ENCODE measurements at regions not wholly inside any gene's neighbourhood (a gene's known extent, or its start where the extent isn't known, plus 50 kb on each side); places are given as distances from the start of the nearest gene placed in this dataset.

GRCh38 chr14:58815794-58816193 lies 178.0 kb downstream of the DACT1 start:
- DNase-seq = peak; percentile 22

DNA sequence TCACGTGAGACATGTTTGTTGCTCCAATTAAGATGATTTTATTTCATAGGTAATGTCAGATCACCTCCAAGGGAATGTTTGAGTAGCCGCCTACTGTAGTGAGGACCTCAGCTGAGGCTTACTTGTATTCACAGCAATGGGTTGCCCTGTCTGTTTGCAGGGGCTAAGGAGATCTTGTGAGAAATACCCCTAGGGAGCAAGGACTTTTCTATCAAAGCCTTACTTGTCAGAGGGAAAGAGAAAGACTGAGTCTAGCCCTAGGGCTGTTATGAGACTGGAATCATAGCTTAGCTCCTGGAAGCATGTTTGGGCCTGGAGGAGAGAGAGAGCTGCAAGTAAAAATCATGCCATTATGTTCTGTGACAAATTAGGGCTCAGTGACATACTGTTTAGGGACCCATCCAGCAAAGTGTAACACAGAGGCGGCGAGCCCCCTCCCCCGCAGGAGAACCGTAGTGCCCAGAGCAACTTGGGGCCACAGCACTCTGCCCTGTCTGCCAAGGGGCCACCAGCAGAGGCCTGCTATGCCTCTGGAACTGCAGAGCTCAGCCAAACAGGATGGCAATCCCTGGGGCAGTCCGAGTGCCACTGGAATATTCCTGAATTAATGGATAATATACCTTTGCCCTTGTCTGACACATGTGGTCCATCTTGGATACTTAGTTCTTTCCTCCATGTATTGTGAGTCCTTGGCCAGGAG lies 178.8 kb downstream of the DACT1 start:
- DNase-seq = no peak

DNA sequence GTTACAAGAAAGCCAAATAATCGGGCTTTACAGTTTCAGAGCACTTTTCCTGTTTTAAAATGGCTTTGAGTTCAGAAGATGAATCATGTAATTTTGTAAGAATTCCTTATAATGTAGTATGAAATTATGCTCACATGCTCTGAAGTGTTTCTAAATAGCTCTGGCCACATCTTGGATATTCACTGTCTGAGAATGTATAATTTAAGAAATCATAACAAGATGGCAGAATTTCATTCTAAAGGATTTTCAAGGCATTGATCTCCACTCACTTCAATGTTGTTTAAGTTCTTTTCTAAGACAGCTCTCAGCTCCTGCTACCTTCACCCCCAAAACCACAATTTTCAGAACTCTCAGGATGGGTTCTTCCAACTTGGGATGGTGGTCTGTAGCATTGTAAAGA lies 180.1 kb downstream of the DACT1 start:
- peak; percentile 89 for DNase-seq

DNA sequence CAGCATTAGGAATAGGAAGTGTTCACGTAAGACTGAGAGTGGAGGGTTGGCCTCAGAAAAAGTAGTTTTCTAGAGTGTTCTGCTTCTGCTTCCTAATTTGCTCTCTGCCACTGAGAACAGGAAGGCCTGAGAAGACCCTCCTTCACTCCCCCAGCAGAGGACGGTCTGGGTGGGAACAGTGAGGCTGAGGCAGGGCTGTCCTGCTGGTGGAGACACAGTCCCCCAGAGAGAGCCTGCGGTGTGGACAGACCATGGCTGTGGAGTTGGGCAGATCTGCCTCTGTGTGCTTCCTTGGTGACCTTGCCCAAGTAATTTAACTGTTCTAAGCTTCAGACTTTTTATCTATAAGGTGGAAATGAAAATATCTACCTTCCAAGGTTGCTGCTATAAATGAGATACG lies 182.3 kb downstream of the DACT1 start:
- DNase-seq = no peak

- no peak for DNase-seq
These were observed 183.7 kb downstream of the DACT1 start for GRCh38 chr14:58821421-58821820.

DNA sequence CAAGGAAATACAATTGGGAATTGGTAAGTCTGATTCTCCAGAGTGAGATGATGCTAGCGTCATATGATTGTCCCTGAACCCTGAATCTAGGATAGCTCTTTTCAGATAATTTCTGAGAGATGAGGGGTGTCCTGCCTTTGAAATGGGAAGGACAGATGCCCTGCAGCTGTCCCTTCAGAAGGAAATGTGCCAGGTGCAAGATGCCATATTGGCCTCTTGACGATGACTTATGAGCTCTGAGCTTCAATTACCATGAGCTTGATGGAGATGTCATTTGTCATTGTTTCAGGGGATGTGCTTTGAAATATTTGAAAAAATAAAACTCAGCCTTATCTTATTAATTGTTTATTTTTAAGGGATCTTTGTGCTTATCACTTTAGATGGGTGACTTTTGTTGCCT lies 185.1 kb downstream of the DACT1 start:
- no peak for DNase-seq

- DNase-seq = no peak
These were observed 185.6 kb downstream of the DACT1 start for GRCh38 chr14:58823312-58823711.

GRCh38 chr14:58824106-58824505 lies 186.3 kb downstream of the DACT1 start:
- DNase-seq = peak; percentile 35

DNA sequence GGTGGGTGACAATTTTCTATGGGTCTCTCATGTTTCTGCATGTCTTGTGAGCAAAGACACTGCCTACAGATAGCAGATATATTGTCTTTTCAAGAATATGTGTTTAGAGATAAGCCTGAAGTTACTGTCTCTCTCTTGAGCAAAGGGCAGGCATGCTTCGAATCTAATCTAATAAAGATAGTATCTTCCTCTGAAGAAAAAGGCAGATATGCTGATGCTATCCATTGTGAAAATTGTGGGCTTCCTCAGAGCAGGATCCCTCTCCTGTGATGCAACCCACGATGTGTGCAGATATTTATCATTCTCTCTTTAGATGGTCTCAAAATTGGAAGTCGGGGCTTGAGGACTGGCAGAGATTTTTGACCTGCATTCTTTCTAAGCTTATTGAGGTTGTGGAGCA lies 187.0 kb downstream of the DACT1 start:
- DNase-seq = no peak

DNA sequence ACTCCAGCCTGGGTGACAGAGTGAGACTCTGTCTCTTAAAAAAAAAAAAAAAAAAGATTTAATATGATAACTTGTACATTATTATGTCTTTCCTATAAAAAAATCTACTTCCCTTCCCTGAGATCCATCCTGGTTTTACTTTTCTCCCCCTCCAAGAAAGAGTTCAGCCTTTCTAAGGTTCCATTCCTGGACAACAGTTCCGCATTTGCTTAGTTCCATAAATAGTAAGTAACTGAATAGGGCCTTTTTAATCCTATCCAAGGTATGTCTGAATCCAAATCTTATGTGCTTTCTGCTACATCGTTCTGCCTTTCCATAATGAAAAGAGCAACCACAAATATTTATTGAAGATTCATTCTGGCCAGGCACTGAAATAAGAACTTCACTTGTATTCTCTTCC lies 187.8 kb downstream of the DACT1 start:
- DNase-seq = no peak

GRCh38 chr14:58826845-58827686 lies 189.3 kb downstream of the DACT1 start:
- DNase-seq = no peak

DNA sequence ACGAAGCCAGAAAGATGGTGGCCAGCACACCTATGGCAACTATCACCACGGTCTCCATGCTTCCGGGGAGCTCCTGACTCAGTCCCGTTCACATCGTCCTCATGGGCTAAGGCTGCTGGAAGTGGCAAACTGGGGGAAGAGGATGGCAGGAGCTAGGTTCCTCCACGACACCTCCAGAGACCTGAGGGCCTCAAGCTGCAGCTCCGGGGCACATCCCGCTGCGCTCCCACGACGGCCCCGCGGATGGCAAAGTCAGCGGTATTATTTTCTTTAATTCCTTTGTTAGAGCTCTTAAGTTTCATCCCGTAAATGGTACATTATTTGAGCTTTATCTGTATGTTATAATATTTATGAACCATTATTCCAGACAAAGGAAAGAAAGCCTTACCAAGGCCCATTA lies 190.5 kb downstream of the DACT1 start:
- DNase-seq = no peak

DNA sequence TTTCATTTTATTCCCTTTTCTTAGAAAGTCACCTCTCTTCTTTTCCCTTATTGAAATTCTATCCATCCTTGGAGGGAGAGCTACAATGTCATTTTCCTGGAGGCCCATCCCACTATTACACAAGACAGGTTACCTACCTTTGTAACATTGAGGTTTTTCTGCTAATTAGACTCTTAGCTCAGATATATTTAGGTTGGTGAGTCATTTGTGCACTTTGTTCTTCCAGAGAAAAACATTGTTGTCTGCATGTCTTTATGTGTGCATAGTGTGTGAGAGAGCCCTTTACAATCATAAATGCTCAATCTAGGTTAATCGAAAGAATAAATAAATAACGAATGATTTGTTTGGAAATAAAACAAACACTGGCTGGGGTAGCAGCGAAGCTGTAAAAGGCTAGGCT lies 191.8 kb downstream of the DACT1 start:
- DNase-seq = no peak

DNA sequence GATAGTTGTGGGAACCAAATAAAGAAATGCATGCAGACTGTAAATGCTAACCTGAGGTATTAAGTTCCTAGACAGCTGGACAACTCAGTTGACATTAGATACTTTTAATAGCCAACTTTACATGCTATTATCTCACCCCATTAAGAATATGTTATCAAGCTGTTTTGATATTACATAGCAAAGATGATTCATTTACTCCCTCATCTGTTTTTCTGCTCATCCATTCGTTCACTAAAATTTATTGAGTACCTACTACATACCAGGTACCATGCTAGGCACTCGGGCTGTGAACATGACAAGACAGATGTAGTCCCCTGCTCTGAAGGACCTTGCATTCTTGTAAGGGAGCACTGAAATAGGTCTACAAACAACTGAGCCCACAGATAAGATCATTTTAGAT lies 192.4 kb downstream of the DACT1 start:
- no peak for DNase-seq

GRCh38 chr14:58832095-58832521 lies 194.3 kb downstream of the DACT1 start:
- no peak for DNase-seq

- no peak for DNase-seq
These were observed 196.0 kb downstream of the DACT1 start for GRCh38 chr14:58833634-58834378.

GRCh38 chr14:58836303-58836974 lies 198.7 kb downstream of the DACT1 start:
- no peak for DNase-seq

DNA sequence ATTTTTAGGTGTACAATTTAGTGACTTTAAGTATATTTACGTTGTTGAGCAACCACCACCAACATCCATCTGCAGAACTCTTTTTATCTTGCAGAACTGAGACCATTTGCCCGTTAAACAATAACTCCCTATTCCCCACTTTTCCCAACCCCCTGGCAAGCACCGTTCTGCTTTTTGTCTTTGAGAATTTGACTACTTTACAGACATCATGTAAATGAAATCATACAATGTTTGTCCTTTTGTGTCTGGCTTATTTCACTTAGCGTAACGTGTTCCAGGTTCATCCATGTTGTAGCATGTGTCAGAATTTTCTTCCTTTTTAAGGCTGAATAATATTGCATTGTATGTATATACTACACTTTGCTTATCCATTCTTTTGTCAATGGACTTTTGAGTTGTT lies 201.5 kb downstream of the DACT1 start:
- DNase-seq = no peak

GRCh38 chr14:58844544-58844943 lies 206.8 kb downstream of the DACT1 start:
- no peak for DNase-seq

DNA sequence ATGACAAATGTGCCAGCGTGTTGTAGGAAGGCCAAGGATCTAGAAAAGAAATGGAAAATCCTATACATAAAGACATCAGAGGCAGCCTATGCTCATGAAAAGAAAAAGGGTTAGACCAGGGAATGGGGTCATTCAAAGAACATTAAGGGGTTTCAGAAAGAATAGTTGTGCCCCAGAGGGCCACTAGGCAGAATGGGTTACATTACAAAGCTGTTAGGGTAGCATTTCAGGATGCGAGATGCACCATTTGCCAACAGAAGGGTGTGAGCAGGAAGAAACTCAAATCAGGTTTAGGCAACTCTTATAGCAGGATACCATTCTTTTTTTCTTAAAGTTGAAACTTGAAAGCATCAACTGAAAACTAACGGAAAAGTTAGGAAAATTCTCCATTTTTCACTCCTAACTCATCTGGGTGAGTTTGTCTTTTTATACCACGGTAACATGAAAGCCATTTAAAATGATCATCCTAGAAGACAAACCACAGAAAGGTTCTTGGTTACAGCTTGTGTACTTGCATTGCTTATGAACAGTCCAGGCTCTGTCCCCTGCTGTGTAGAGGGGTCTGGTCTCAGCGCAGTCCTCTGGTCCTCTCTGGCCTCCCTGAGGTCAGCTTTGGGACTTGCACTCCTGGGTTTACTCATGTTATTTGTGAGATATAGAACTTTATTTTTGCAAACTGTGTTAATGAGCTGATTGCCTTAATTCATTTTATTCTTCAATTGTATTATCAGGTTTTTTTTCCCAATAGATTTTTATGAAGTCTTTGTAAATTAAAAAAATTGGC lies 209.1 kb downstream of the DACT1 start:
- no peak for DNase-seq

GRCh38 chr14:58848365-58848764 lies 210.6 kb downstream of the DACT1 start:
- no peak for DNase-seq

DNA sequence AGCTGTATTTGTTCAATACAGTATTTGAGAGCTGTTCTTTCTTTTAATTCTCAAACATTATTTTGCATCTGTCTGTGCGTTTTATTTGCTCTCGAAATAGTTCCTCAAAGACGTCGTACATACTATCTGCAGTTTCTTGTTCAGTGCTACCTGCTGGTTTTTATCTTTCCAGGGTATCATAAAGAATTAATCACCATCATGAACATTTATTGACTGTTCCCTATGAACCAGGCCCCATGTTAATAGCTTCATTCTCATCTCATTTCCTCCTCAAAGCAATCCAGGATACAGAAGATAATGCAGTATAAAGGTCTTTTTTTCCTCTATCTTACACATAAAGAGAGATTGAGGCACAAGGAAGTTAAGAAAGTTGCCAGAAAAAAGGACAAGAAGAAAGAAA lies 211.8 kb downstream of the DACT1 start:
- no peak for DNase-seq

All from fibroblast of skin of back (primary cell).